Nephron (organoid): ENCODE measurements at regions not wholly inside any gene's neighbourhood (a gene's known extent, or its start where the extent isn't known, plus 50 kb on each side); places are given as distances from the start of the nearest gene placed in this dataset.

Experiments
- H3K27ac Mint-ChIP-seq, 3 experiments: 2 replicates each; pipeline ENCODE4 v1.8.0; 2020; ENCODE audit warnings: mixed read lengths in 3 of 3, mild to moderate bottlenecking in 2 of 3, moderate library complexity in 1 of 3
- H3K27me3 Mint-ChIP-seq: 2 replicates; pipeline ENCODE4 v1.8.0; 2021; ENCODE audit warnings: low read depth, mild to moderate bottlenecking, moderate library complexity, mixed read lengths
- H3K36me3 Mint-ChIP-seq: 2 replicates; pipeline ENCODE4 v1.8.0; 2020; ENCODE audit warnings: low read depth, mixed read lengths
- H3K4me1 Mint-ChIP-seq: 2 replicates; pipeline ENCODE4 v1.8.0; 2020; ENCODE audit warnings: mixed read lengths
- H3K4me3 Mint-ChIP-seq, 3 experiments: 2 replicates each; pipeline ENCODE4 v1.8.0; 2020; ENCODE audit warnings: mild to moderate bottlenecking in 3 of 3, mixed read lengths in 3 of 3, moderate library complexity in 2 of 3
- H3K9me3 Mint-ChIP-seq: 2 replicates; pipeline ENCODE4 v1.8.0; 2020; ENCODE audit warnings: mixed read lengths
- TF ChIP-seq, protein P1 (sequence below), 3 experiments: fragments of 200-600 bp; sonication (generic); IDR thresholded peaks; one replicate each; pipeline ENCODE4 v1.5.0; 2021; ENCODE audit warnings: antibody characterized with exemption in 3 of 3; ENCODE audit not compliant: unreplicated experiment in 3 of 3

GRCh38 chr15:101124731-101125451 is 127.0 kb downstream of the CHSY1 start:
- Mint-ChIP-seq H3K36me3 (no peaks in the 10 kb centered on the region), H3K9me3 (peaks cover 13% of the 10 kb centered on the region), H3K4me1 (peaks cover 74% of the 10 kb centered on the region), H3K27ac (peak overlapping the region; percentile 87 to 100 (median 98)), H3K27me3 (peaks cover 3% of the 10 kb centered on the region), H3K4me3 (no peak overlapping the region)
- TF ChIP-seq, protein P1, sequence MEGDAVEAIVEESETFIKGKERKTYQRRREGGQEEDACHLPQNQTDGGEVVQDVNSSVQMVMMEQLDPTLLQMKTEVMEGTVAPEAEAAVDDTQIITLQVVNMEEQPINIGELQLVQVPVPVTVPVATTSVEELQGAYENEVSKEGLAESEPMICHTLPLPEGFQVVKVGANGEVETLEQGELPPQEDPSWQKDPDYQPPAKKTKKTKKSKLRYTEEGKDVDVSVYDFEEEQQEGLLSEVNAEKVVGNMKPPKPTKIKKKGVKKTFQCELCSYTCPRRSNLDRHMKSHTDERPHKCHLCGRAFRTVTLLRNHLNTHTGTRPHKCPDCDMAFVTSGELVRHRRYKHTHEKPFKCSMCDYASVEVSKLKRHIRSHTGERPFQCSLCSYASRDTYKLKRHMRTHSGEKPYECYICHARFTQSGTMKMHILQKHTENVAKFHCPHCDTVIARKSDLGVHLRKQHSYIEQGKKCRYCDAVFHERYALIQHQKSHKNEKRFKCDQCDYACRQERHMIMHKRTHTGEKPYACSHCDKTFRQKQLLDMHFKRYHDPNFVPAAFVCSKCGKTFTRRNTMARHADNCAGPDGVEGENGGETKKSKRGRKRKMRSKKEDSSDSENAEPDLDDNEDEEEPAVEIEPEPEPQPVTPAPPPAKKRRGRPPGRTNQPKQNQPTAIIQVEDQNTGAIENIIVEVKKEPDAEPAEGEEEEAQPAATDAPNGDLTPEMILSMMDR (IDR thresholded peaks at IDR 0.05; ENCODE audit: unreplicated experiment in 3 of 3) = no peak

DNA sequence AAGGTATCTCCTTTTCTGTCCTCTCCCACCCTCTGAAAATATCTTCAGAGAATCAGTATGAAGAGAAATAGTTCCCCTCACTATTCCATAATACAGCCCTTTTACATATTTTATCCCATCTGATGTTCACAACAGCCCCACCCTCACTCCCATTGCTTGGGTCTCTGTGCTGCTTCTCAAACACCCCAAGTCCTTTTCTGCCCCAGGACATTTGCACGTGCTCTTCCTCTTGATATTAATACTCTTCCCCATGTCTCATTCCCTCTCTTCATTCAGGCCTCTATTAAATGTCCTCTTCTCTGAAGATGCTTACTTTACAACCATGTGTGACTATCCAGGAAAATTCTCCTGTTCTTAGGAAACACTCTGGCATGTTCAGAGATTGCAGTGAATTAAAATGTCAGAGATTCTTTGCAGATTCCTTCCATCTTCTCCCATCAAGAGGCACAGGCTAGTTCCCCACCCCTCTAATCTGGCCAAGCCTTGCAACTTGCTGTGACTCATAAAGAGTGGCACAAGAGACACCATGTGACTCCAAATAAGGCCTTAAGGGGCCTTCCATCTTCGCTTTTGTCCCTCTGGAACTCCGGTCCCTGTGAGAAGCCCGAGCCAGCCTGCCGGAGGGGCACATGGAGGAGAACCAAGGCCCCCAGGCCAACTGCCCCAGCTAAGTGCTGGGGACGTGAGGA is 128.5 kb downstream of the CHSY1 start:
- Mint-ChIP-seq H3K4me1 (peaks cover 75% of the 10 kb centered on the region), H3K27ac (peak overlapping the region; percentile 39 to 100 (median 56)), H3K4me3 (no peak overlapping the region), H3K9me3 (peaks cover 10% of the 10 kb centered on the region), H3K27me3 (peaks cover 8% of the 10 kb centered on the region), H3K36me3 (no peaks in the 10 kb centered on the region)
- TF ChIP-seq, protein P1 (IDR thresholded peaks at IDR 0.05; ENCODE audit: unreplicated experiment in 3 of 3) = no peak

- Mint-ChIP-seq H3K4me3 (no peak overlapping the region), H3K9me3 (peaks cover 4% of the 10 kb centered on the region), H3K27me3 (peaks cover 5% of the 10 kb centered on the region), H3K36me3 (no peaks in the 10 kb centered on the region), H3K27ac (peak overlapping the region; percentile 39 to 100 (median 95)), H3K4me1 (peaks cover 69% of the 10 kb centered on the region)
- TF ChIP-seq, protein P1 (IDR thresholded peaks at IDR 0.05; ENCODE audit: unreplicated experiment in 3 of 3) = no peak
These were observed 129.0 kb downstream of the CHSY1 start for GRCh38 chr15:101122806-101123205.

DNA sequence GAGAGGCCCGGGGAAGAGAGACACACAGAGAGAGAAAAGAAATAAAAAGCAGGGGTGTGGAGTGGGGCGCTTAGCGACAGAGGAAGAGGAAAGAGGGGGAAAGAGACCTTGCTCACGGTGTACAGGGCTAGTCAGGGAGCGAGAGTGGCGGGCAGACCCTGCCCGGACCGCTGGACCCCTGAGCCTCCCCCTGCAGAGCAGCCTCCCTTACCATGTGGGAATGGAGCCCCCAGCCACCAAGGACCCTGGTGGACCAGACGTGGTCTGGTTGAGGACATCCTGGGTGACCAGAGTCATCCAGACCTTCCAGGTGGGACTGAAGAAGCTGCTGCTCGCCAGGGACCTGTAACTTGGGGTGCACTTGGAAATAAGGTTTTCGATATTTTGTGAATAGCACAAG is 129.6 kb downstream of the CHSY1 start:
- H3K4me3 Mint-ChIP-seq = peak overlapping the region; percentile 4 to 61 (median 14)
- peaks cover 2% of the 10 kb centered on the region for H3K9me3 Mint-ChIP-seq
- H3K36me3 Mint-ChIP-seq = no peaks in the 10 kb centered on the region
- TF ChIP-seq, protein P1 (IDR thresholded peaks at IDR 0.05; ENCODE audit: unreplicated experiment in 3 of 3) = no peak
- H3K27me3 Mint-ChIP-seq = peaks cover 5% of the 10 kb centered on the region
- H3K4me1 Mint-ChIP-seq = peaks cover 66% of the 10 kb centered on the region
- H3K27ac Mint-ChIP-seq = peak overlapping the region; percentile 92 to 100 (median 95)

DNA sequence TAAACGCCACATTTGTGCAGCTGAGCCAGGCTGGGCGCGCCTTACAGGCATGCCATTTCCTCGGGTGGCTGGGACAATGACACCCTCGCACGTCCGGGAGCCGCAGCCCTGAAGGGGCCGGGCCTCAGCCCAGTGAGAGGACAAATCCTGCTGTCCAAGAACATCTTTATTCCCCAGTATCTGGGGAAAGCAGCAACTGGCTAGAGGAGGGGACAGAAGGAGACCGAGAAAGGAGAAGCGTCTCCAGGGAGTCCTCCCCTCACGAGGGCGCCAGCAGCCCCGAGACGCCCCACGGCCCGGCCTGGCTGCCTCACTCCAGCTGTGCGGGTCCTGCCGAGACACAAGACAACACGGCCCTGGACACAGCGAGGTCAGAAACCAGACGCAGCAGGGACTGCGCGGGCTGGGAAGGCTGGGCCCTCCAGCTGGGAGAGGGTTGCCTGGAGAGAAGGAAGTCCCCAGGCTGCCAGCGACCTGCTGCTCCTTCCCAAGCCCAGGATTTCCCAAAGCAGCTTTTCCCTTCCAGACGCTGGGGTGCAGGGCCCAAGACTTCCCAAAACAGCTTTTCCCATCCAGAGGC is 130.2 kb downstream of the CHSY1 start:
- Mint-ChIP-seq H3K27me3 (peaks cover 5% of the 10 kb centered on the region), H3K36me3 (no peaks in the 10 kb centered on the region), H3K4me1 (peaks cover 66% of the 10 kb centered on the region), H3K27ac (peak overlapping the region; percentile 92 to 100 (median 95)), H3K4me3 (peak overlapping the region; percentile 38 to 61 (median 50)), H3K9me3 (peaks cover 2% of the 10 kb centered on the region)
- TF ChIP-seq, protein P1 (IDR thresholded peaks at IDR 0.05; ENCODE audit: unreplicated experiment in 3 of 3) = peak in 2 of 3 experiments; percentile 9 to 26
